CD4-positive, alpha-beta T cell (primary cell): ENCODE measurements at regions not wholly inside any gene's neighbourhood (a gene's known extent, or its start where the extent isn't known, plus 50 kb on each side); places are given as distances from the start of the nearest gene placed in this dataset.

Experiments used
- ATAC-seq: fragments of 200-7000 bp; cut with Tn5 transposase; one replicate; pipeline ENCODE4 v1.10.0; 2022; ENCODE audit warnings: mild to moderate bottlenecking; ENCODE audit not compliant: poor library complexity
- CTCF ChIA-PET: fragments of 350-600 bp; sonication (Branson Sonifier 250); formaldehyde crosslinking; loops from one replicate; lab custom pipeline; 2021; ENCODE audit warnings: antibody characterized with exemption, inconsistent platforms; lab: Charles Lee
- POLR2A ChIA-PET: fragments of 350-600 bp; sonication (Branson Sonifier 250); formaldehyde crosslinking; loops from one replicate; lab custom pipeline; 2021; ENCODE audit warnings: antibody characterized with exemption, inconsistent platforms; lab: Charles Lee
- DNase-seq, 14 experiments: peaks; one replicate each; pipeline ENCODE4 v3.0.0-alpha.2; 2013 to 2020; ENCODE audit warnings: mixed read lengths in 2 of 14
- H3K27ac ChIP-seq, 2 donors: one replicate each; pipeline versions ENCODE4 v1.5.1 to v1.7.0; 2013; ENCODE audit warnings: low read length in 2 of 2, low read depth in 1 of 2, mild to moderate bottlenecking in 1 of 2
- H3K27me3 ChIP-seq, 2 experiments: 1 replicate in 1 of 2; 2 replicates in 1 of 2; pipeline versions ENCODE4 v1.6.1 to v1.7.0; 2013; ENCODE audit warnings: low read length in 2 of 2, control low read depth in 1 of 2, mild to moderate bottlenecking in 1 of 2, moderate library complexity in 1 of 2; ENCODE audit not compliant: insufficient read depth in 2 of 2, control insufficient read depth in 1 of 2
- H3K36me3 ChIP-seq: one replicate; pipeline ENCODE4 v1.6.1; 2013; ENCODE audit warnings: low read length, control low read depth; ENCODE audit not compliant: insufficient read depth
- H3K4me1 ChIP-seq: one replicate; pipeline ENCODE4 v1.6.1; 2013; ENCODE audit warnings: low read length, control low read depth; ENCODE audit not compliant: insufficient read depth
- H3K4me3 ChIP-seq: one replicate; pipeline ENCODE4 v1.5.1; 2013; ENCODE audit warnings: mild to moderate bottlenecking, low read length, moderate library complexity
- H3K9me3 ChIP-seq, 2 experiments: 1 replicate in 1 of 2; 2 replicates in 1 of 2; pipeline versions ENCODE4 v1.6.1 to v1.7.0; 2013; ENCODE audit warnings: low read length in 2 of 2, mild to moderate bottlenecking in 2 of 2, control low read depth in 1 of 2, moderate library complexity in 1 of 2; ENCODE audit not compliant: control insufficient read depth in 1 of 2, insufficient read depth in 1 of 2
- H3K27ac Mint-ChIP-seq: one replicate; pipeline ENCODE4 v1.8.0; 2020; ENCODE audit warnings: mixed read lengths
- H3K27me3 Mint-ChIP-seq: one replicate; pipeline ENCODE4 v1.8.0; 2021; ENCODE audit warnings: mixed read lengths
- H3K36me3 Mint-ChIP-seq: one replicate; pipeline ENCODE4 v1.8.0; 2021; ENCODE audit warnings: low read depth, mixed read lengths
- H3K4me1 Mint-ChIP-seq: one replicate; pipeline ENCODE4 v1.8.0; 2021; ENCODE audit warnings: low read depth, mixed read lengths
- H3K4me3 Mint-ChIP-seq: one replicate; pipeline ENCODE4 v1.8.0; 2020; ENCODE audit warnings: mild to moderate bottlenecking, mixed read lengths
- H3K9me3 Mint-ChIP-seq: one replicate; pipeline ENCODE4 v1.8.0; 2020; ENCODE audit warnings: mixed read lengths
- intact Hi-C, 2 experiments: fragments of 100-400 bp; cut with DNase I in 1 of 2; cut with micrococcal nuclease in 1 of 2; formaldehyde crosslinking; loops; one replicate each; pipeline versions ENCODE4 v1.15.1 to v1.9.0; 2023 to 2025; cut with DNase I, micrococcal nuclease
- TF ChIP-seq, protein P1 (sequence below): fragments of 200-600 bp; IDR thresholded peaks from one replicate; pipeline ENCODE4 v1.8.0; 2022; ENCODE audit warnings: antibody characterized with exemption, mild to moderate bottlenecking

DNA sequence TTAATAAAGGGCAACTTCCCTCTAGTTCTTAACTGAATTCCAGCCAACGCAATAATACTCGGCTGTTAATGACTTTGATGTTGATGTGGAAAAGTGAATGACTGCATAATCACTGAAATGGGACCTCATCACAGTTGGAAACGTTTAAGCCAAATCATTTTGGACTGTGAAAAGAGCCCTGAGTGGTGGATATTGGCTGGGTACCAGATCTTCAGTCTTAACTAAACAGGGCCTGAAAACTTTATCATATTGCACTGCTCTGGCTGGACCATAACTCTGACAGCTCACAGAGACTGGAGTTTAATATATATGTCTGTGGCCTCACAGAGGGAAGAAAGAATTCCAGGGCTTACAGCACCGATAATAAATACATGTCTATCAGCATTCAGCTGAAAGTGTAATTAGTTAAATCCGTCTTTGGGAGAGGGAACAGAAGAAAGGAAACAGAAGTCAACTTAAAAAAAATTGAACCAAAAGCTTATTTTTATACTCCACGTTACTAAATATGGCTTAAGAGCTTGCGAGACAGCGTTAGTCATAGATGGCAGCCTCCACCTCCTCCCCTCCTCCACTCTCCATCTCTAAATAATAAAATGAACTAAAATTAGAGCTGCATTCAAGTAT, 222.3 kb upstream of the CDIN1 start:
- Histone ChIP-seq H3K36me3 (no peaks in the 10 kb centered on the region), H3K27ac (no peak overlapping the region), H3K4me1 (no peaks in the 10 kb centered on the region), H3K4me3 (no peak overlapping the region), H3K27me3 (no peaks in the 10 kb centered on the region), H3K9me3 (peaks cover 0 to 5% of the 10 kb centered on the region in 2 experiments)
- ChIA-PET POLR2A (no interaction called here), CTCF (no interaction called here)
- TF ChIP-seq, protein P1, sequence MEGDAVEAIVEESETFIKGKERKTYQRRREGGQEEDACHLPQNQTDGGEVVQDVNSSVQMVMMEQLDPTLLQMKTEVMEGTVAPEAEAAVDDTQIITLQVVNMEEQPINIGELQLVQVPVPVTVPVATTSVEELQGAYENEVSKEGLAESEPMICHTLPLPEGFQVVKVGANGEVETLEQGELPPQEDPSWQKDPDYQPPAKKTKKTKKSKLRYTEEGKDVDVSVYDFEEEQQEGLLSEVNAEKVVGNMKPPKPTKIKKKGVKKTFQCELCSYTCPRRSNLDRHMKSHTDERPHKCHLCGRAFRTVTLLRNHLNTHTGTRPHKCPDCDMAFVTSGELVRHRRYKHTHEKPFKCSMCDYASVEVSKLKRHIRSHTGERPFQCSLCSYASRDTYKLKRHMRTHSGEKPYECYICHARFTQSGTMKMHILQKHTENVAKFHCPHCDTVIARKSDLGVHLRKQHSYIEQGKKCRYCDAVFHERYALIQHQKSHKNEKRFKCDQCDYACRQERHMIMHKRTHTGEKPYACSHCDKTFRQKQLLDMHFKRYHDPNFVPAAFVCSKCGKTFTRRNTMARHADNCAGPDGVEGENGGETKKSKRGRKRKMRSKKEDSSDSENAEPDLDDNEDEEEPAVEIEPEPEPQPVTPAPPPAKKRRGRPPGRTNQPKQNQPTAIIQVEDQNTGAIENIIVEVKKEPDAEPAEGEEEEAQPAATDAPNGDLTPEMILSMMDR, result no peak
- H3K9me3 Mint-ChIP-seq, result no peaks in the 10 kb centered on the region
- intact Hi-C loops, result no loop called here
- DNase-seq (no peak), ATAC-seq (no peak)
- no peak overlapping the region for H3K27ac Mint-ChIP-seq
- no peaks in the 10 kb centered on the region for H3K36me3 Mint-ChIP-seq
- no peaks in the 10 kb centered on the region for H3K4me1 Mint-ChIP-seq
- H3K4me3 Mint-ChIP-seq, result no peak overlapping the region
- H3K27me3 Mint-ChIP-seq, result no peaks in the 10 kb centered on the region

DNA sequence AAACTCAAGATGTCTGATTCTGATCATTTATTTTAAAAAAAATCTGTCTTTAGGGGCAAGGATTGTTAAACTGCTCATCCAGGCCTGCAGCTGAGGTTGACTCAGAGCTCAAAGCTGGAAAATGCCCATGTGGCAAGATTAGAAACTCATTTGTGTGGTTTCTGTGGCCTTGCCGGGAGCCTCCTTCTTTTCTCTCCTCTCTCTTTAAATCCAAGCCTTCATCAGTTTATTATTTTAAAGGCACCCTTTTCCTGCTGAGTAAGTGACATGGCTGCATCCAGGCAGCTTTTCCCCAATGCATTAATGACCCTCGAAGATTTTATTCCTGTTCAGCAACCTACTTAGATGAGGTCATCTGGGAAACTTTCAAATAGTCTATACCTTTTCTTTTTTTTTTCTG, 221.3 kb upstream of the CDIN1 start:
- Histone ChIP-seq H3K4me3 (no peak overlapping the region), H3K36me3 (no peaks in the 10 kb centered on the region), H3K9me3 (peaks cover 0 to 5% of the 10 kb centered on the region in 2 experiments), H3K27ac (no peak overlapping the region), H3K4me1 (no peaks in the 10 kb centered on the region), H3K27me3 (no peaks in the 10 kb centered on the region)
- TF ChIP-seq, protein P1, result no peak
- POLR2A ChIA-PET, result no interaction called here
- CTCF ChIA-PET, result no interaction called here
- intact Hi-C loops, result no loop called here
- ATAC-seq (no peak), DNase-seq (no peak)
- Mint-ChIP-seq H3K9me3 (no peaks in the 10 kb centered on the region), H3K4me3 (no peak overlapping the region), H3K4me1 (no peaks in the 10 kb centered on the region), H3K27ac (no peak overlapping the region), H3K27me3 (no peaks in the 10 kb centered on the region), H3K36me3 (no peaks in the 10 kb centered on the region)

DNA sequence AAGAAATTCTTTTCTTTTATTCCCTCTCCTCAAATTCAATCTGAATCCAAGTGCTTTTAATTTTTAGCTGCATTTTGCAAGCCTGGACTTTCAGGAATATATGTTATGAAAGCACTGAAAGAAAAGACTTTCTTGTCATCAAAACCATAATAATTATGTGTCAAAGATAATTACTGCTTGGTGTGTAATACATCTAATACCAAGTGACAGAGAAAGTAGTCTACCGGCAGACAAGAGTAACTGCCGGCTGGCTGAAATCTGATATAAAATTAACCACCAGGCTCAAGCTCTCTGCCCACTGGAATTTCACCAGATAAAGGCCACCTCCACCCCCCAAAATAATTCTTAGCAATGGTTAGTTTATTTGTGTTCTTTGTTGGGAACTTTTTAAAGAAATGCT, 220.9 kb upstream of the CDIN1 start:
- Mint-ChIP-seq H3K36me3 (no peaks in the 10 kb centered on the region), H3K9me3 (no peaks in the 10 kb centered on the region), H3K4me3 (no peak overlapping the region), H3K27me3 (no peaks in the 10 kb centered on the region), H3K4me1 (no peaks in the 10 kb centered on the region), H3K27ac (no peak overlapping the region)
- TF ChIP-seq, protein P1, result no peak
- ATAC-seq (no peak), DNase-seq (no peak)
- POLR2A ChIA-PET, result no interaction called here
- Histone ChIP-seq H3K27ac (no peak overlapping the region), H3K27me3 (no peaks in the 10 kb centered on the region), H3K9me3 (peaks cover 0 to 5% of the 10 kb centered on the region in 2 experiments), H3K4me1 (no peaks in the 10 kb centered on the region), H3K36me3 (no peaks in the 10 kb centered on the region), H3K4me3 (no peak overlapping the region)
- CTCF ChIA-PET, result no interaction called here
- intact Hi-C loops, result no loop called here
